Keratinocyte (primary cell): ENCODE measurements at regions not wholly inside any gene's neighbourhood (a gene's known extent, or its start where the extent isn't known, plus 50 kb on each side); places are given as distances from the start of the nearest gene placed in this dataset.

Experiments
- DNase-seq: peaks from one replicate; pipeline ENCODE4 v3.0.0-alpha.2; 2011; ENCODE audit warnings: low read depth, missing footprints, low spot score
- FAIRE-seq: peaks from 2 replicates; lab custom pipeline; 2011; peaks lifted over from hg19 to GRCh38; lab: Jason Lieb, UNC
- H2AFZ ChIP-seq: 2 replicates; pipeline ENCODE4 v1.6.0; 2012; ENCODE audit warnings: low read length, control low read depth, inconsistent platforms; ENCODE audit not compliant: control insufficient read depth
- H3K27ac ChIP-seq: 2 replicates; pipeline ENCODE4 v1.5.1; 2011; ENCODE audit warnings: low read length; ENCODE audit not compliant: control insufficient read depth, insufficient read depth
- H3K27me3 ChIP-seq: 3 replicates; pipeline ENCODE4 v1.6.0; 2011; ENCODE audit warnings: low read length; ENCODE audit not compliant: control insufficient read depth, insufficient read depth; ENCODE audit errors: extremely low read depth
- H3K36me3 ChIP-seq, 2 experiments: 2 replicates in 1 of 2; 3 replicates in 1 of 2; pipeline ENCODE4 v1.5.1; 2011; ENCODE audit warnings: low read length in 2 of 2, mild to moderate bottlenecking in 1 of 2; ENCODE audit not compliant: control insufficient read depth in 2 of 2, insufficient read depth in 2 of 2; ENCODE audit errors: extremely low read depth in 1 of 2
- H3K4me1 ChIP-seq: 3 replicates; pipeline ENCODE4 v1.5.1; 2011; ENCODE audit warnings: low read length; ENCODE audit not compliant: control insufficient read depth, insufficient read depth; ENCODE audit errors: extremely low read depth
- H3K4me2 ChIP-seq: 3 replicates; pipeline ENCODE4 v1.6.0; 2011; ENCODE audit warnings: low read depth, low read length; ENCODE audit not compliant: control insufficient read depth, insufficient read depth; ENCODE audit errors: extremely low read depth
- H3K4me3 ChIP-seq, 3 experiments: fragments of 200-600 bp in 1 of 3; sonication (generic) in 1 of 3; 2 replicates in 2 of 3; 3 replicates in 1 of 3; pipeline ENCODE4 v1.5.1; 2011 to 2016; ENCODE audit warnings: low read length in 3 of 3, mild to moderate bottlenecking in 3 of 3, control low read depth in 2 of 3, inconsistent platforms in 1 of 3, low read depth in 1 of 3, mixed read lengths in 1 of 3, mixed run types in 1 of 3, moderate library complexity in 1 of 3; ENCODE audit not compliant: control insufficient read depth in 2 of 3, insufficient read depth in 2 of 3; ENCODE audit errors: extremely low read depth in 1 of 3
- H3K79me2 ChIP-seq: 2 replicates; pipeline ENCODE4 v1.6.0; 2012; ENCODE audit warnings: low read length; ENCODE audit not compliant: control insufficient read depth, insufficient read depth
- H3K9ac ChIP-seq: 3 replicates; pipeline ENCODE4 v1.6.0; 2011; ENCODE audit warnings: low read length; ENCODE audit not compliant: control insufficient read depth, insufficient read depth; ENCODE audit errors: extremely low read depth
- H3K9me1 ChIP-seq: 3 replicates; pipeline ENCODE4 v1.6.0; 2011; ENCODE audit warnings: low read length; ENCODE audit not compliant: control insufficient read depth, insufficient read depth; ENCODE audit errors: extremely low read depth
- H3K9me3 ChIP-seq: 2 replicates; pipeline ENCODE4 v1.5.1; 2012; ENCODE audit warnings: low read depth, low read length; ENCODE audit not compliant: control insufficient read depth
- H4K20me1 ChIP-seq: 3 replicates; pipeline ENCODE4 v1.6.0; 2011; ENCODE audit warnings: low read length; ENCODE audit not compliant: control insufficient read depth, insufficient read depth; ENCODE audit errors: extremely low read depth
- CTCF ChIP-seq, 3 experiments: IDR thresholded peaks in 1 of 3; conservative IDR thresholded peaks in 1 of 3; optimal IDR thresholded peaks in 1 of 3; 2 replicates in 2 of 3; 3 replicates in 1 of 3; pipeline versions ENCODE3 to v1.5.1; 2011; ENCODE audit warnings: low read length in 3 of 3, mild to moderate bottlenecking in 3 of 3, moderate library complexity in 2 of 3, control low read depth in 1 of 3, inconsistent platforms in 1 of 3; ENCODE audit not compliant: insufficient read depth in 2 of 3; ENCODE audit errors: extremely low read depth in 1 of 3
- EZH2 ChIP-seq: IDR thresholded peaks from one replicate; pipeline ENCODE4 v1.6.1; 2012; ENCODE audit warnings: inconsistent platforms, mild to moderate bottlenecking, low read length, moderate library complexity
- dilution Hi-C: fragments of 300-500 bp; cut with MboI; formaldehyde crosslinking; loops from one replicate; pipeline ENCODE4 v1.7.0; 2020; ENCODE audit warnings: low sequenced_read_pairs; ENCODE audit not compliant: extremely low pct_ligation_motif_present

DNA sequence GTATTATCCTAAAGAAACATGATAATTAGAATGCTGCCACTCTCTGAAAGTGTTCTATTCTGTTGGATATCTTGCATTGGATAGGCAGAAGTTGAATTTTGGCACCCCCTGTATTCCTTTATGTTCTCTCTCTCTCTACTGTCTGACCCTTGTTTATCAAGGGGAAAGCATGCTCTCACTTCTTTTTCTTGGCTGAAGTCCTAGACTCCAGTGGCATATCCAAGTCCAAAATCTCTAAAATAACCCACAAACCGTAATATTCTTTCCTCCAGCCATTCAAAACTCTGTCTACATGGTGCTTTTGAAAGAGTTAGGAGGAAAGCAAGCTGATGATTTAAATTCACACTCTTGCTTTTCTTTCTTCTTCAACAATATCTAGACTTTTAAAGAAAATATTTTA, 669.7 kb downstream of the TDRD15 start:
- H3K9ac ChIP-seq, result no peak overlapping the region
- no peak overlapping the region for H3K4me2 ChIP-seq
- no peaks in the 10 kb centered on the region for H3K9me3 ChIP-seq
- no peaks in the 10 kb centered on the region for H4K20me1 ChIP-seq
- DNase-seq (no peak), FAIRE-seq (no peak)
- H3K4me3 ChIP-seq, result no peak overlapping the region
- no peaks in the 10 kb centered on the region for H3K27me3 ChIP-seq
- TF ChIP-seq EZH2 (no peak), CTCF (optimal IDR thresholded peaks at IDR 0.05 in 1 of 3, IDR thresholded peaks at IDR 0.05 in 1 of 3, conservative IDR thresholded peaks at IDR 0.05 in 1 of 3; ENCODE audit: extremely low read depth in 1 of 3, insufficient read depth in 2 of 3, low read length in 3 of 3) (no peak)
- no peaks in the 10 kb centered on the region for H3K36me3 ChIP-seq
- H3K9me1 ChIP-seq, result no peaks in the 10 kb centered on the region
- H2AFZ ChIP-seq, result no peak overlapping the region
- dilution Hi-C loops, result no loop called here
- H3K79me2 ChIP-seq, result no peaks in the 10 kb centered on the region
- no peaks in the 10 kb centered on the region for H3K4me1 ChIP-seq
- H3K27ac ChIP-seq, result no peak overlapping the region

DNA sequence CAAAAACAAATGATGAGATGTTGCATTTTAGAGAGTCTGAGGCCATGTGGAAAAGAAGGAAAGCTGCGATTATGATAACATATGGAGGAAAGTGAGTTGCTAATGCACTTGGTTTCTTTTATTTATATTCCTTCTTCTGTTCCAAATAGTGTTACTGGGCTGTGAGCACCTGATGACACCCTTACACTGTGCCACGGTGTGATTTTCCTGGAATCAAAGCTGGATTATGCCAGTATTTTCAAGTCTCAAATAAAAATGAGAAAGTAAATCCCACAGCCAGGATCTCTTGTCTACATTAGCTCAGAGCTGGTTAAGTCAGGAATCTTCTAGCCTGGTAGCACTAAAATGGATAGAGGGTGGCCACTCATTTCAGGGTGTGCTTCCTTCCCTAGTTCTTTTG, 670.8 kb downstream of the TDRD15 start:
- Histone ChIP-seq H2AFZ (no peak overlapping the region), H4K20me1 (no peaks in the 10 kb centered on the region), H3K4me1 (no peaks in the 10 kb centered on the region), H3K27ac (no peak overlapping the region), H3K27me3 (no peaks in the 10 kb centered on the region), H3K4me2 (no peak overlapping the region), H3K4me3 (no peak overlapping the region), H3K9me1 (no peaks in the 10 kb centered on the region), H3K9me3 (no peaks in the 10 kb centered on the region), H3K9ac (no peak overlapping the region), H3K36me3 (no peaks in the 10 kb centered on the region), H3K79me2 (no peaks in the 10 kb centered on the region)
- no peak for FAIRE-seq
- DNase-seq, result no peak
- TF ChIP-seq EZH2 (no peak), CTCF (optimal IDR thresholded peaks at IDR 0.05 in 1 of 3, IDR thresholded peaks at IDR 0.05 in 1 of 3, conservative IDR thresholded peaks at IDR 0.05 in 1 of 3; ENCODE audit: extremely low read depth in 1 of 3, insufficient read depth in 2 of 3, low read length in 3 of 3) (no peak)
- dilution Hi-C loops, result no loop called here
